IMR-90 (cell line): ENCODE measurements at regions not wholly inside any gene's neighbourhood (a gene's known extent, or its start where the extent isn't known, plus 50 kb on each side); places are given as distances from the start of the nearest gene placed in this dataset.

Experiments
- ATAC-seq: fragments of 200-7000 bp; cut with Tn5 transposase; 2 replicates; pipeline ENCODE4 v1.9.1; 2020; ENCODE audit warnings: low read depth, mild to moderate bottlenecking, moderate library complexity
- BruUV-seq: library from RNA; stranded (reverse); fragments of 400-500 nt; replicated peaks from 2 replicates; lab custom pipeline; 2021; lab: Mats Ljungman, UMichigan
- CTCF ChIA-PET: fragments of 300-600 bp; formaldehyde crosslinking; extraction: SDS; loops from one replicate; lab custom pipeline; 2021; ENCODE audit warnings: antibody characterized with exemption; lab: Yijun Ruan, JAX
- POLR2A ChIA-PET: fragments of 300-600 bp; sonication (Branson Sonifier 250); formaldehyde crosslinking; loops from one replicate; lab custom pipeline; 2022; ENCODE audit warnings: antibody characterized with exemption; ENCODE audit not compliant: unreplicated experiment; lab: Charles Lee
- DNase-seq: peaks from one replicate; pipeline ENCODE4 v3.0.0; 2013
- H2AFZ ChIP-seq: replicated peaks from 2 replicates; pipeline ENCODE3; 2013; ENCODE audit warnings: low read length, mild to moderate bottlenecking; ENCODE audit not compliant: poor library complexity
- H2AK5ac ChIP-seq: 2 replicates; pipeline ENCODE4 v1.6.1; 2013; ENCODE audit warnings: low read depth, low read length, inconsistent platforms
- H2AK9ac ChIP-seq: replicated peaks from 2 replicates; pipeline ENCODE3; 2013; ENCODE audit warnings: mild to moderate bottlenecking, low read depth, low read length, moderate library complexity; ENCODE audit not compliant: poor library complexity
- H2BK120ac ChIP-seq: 2 replicates; pipeline ENCODE4 v1.6.1; 2013; ENCODE audit warnings: low read depth, low read length, inconsistent platforms
- H2BK15ac ChIP-seq: 3 replicates; pipeline ENCODE4 v1.6.1; 2013; ENCODE audit warnings: low read depth, low read length, inconsistent platforms
- H2BK20ac ChIP-seq: 2 replicates; pipeline ENCODE4 v1.6.1; 2013; ENCODE audit warnings: low read depth, mild to moderate bottlenecking, inconsistent platforms, low read length, moderate library complexity
- H2BK5ac ChIP-seq: 2 replicates; pipeline ENCODE4 v1.6.1; 2013; ENCODE audit warnings: mild to moderate bottlenecking, low read depth, low read length, inconsistent platforms; ENCODE audit not compliant: poor library complexity, severe bottlenecking
- H3K14ac ChIP-seq: replicated peaks from 2 replicates; pipeline ENCODE4 v1.6.1; 2013; ENCODE audit warnings: low read depth, low read length, inconsistent platforms
- H3K18ac ChIP-seq: 2 replicates; pipeline ENCODE4 v1.6.1; 2013; ENCODE audit warnings: low read depth, low read length, control low read depth
- H3K23ac ChIP-seq: 2 replicates; pipeline ENCODE4 v1.6.1; 2013; ENCODE audit warnings: low read depth, low read length, inconsistent platforms
- H3K27ac ChIP-seq: 2 replicates; pipeline ENCODE4 v1.5.1; 2013; ENCODE audit warnings: mild to moderate bottlenecking, control low read depth, low read length; ENCODE audit not compliant: insufficient read depth
- H3K27me3 ChIP-seq: 2 replicates; pipeline ENCODE4 v1.6.1; 2013; ENCODE audit warnings: low read length; ENCODE audit not compliant: control insufficient read depth, insufficient read depth
- H3K36me3 ChIP-seq: 2 replicates; pipeline ENCODE4 v1.6.1; 2013; ENCODE audit warnings: low read length, mixed read lengths; ENCODE audit not compliant: control insufficient read depth, insufficient read depth
- H3K4ac ChIP-seq: 2 replicates; pipeline ENCODE4 v1.6.1; 2013; ENCODE audit warnings: low read depth, low read length, inconsistent platforms
- H3K4me1 ChIP-seq: 2 replicates; pipeline ENCODE4 v1.6.1; 2013; ENCODE audit warnings: low read length, mixed read lengths; ENCODE audit not compliant: control insufficient read depth, insufficient read depth
- H3K4me2 ChIP-seq: 2 replicates; pipeline ENCODE4 v1.6.1; 2013; ENCODE audit warnings: low read depth, mild to moderate bottlenecking, control low read depth, low read length, moderate library complexity
- H3K4me3 ChIP-seq: 2 replicates; pipeline ENCODE4 v1.5.1; 2013; ENCODE audit warnings: low read depth, mild to moderate bottlenecking, control low read depth, low read length, moderate library complexity; ENCODE audit not compliant: insufficient read depth
- H3K56ac ChIP-seq: 2 replicates; pipeline ENCODE4 v1.6.1; 2013; ENCODE audit warnings: low read length, inconsistent platforms; ENCODE audit not compliant: insufficient read depth; ENCODE audit errors: extremely low read depth
- H3K79me1 ChIP-seq, 2 experiments: 2 replicates each; pipeline ENCODE4 v1.6.1; 2013; ENCODE audit warnings: low read length in 2 of 2, inconsistent platforms in 1 of 2, low read depth in 1 of 2
- H3K9ac ChIP-seq: 2 replicates; pipeline ENCODE4 v1.6.1; 2013; ENCODE audit warnings: low read depth, low read length, control low read depth
- H3K9me1 ChIP-seq: 2 replicates; pipeline ENCODE4 v1.6.1; 2013; ENCODE audit warnings: low read length, inconsistent platforms; ENCODE audit not compliant: insufficient read depth
- H3K9me3 ChIP-seq: 2 replicates; pipeline ENCODE4 v1.6.1; 2013; ENCODE audit warnings: low read length; ENCODE audit not compliant: control insufficient read depth, insufficient read depth
- H4K20me1 ChIP-seq: 2 replicates; pipeline ENCODE4 v1.6.1; 2013; ENCODE audit warnings: low read length, inconsistent platforms; ENCODE audit not compliant: insufficient read depth
- H4K5ac ChIP-seq: 2 replicates; pipeline ENCODE4 v1.6.1; 2013; ENCODE audit warnings: mild to moderate bottlenecking, low read depth, low read length, control low read depth
- H4K8ac ChIP-seq, 2 experiments: 2 replicates each; pipeline ENCODE4 v1.6.1; 2013; ENCODE audit warnings: low read depth in 2 of 2, low read length in 2 of 2, control low read depth in 1 of 2, inconsistent platforms in 1 of 2
- H4K91ac ChIP-seq: 2 replicates; pipeline ENCODE4 v1.6.1; 2013; ENCODE audit warnings: low read depth, low read length, inconsistent platforms; ENCODE audit not compliant: insufficient read depth
- BHLHE40 ChIP-seq: fragments of 150-350 bp; IDR thresholded peaks from 2 replicates; pipeline ENCODE4 v1.6.1; 2016; ENCODE audit warnings: mild to moderate bottlenecking, low read depth, low read length
- CEBPB ChIP-seq: IDR thresholded peaks from 2 replicates; pipeline ENCODE4 v1.6.1; 2012; ENCODE audit warnings: low read depth, low read length, improper control_type of control experiment
- FOS ChIP-seq: fragments of 150-350 bp; IDR thresholded peaks from 2 replicates; pipeline ENCODE4 v1.6.1; 2016; ENCODE audit warnings: low read depth, low read length
- MAFK ChIP-seq: IDR thresholded peaks from 2 replicates; pipeline ENCODE4 v1.6.1; 2012; ENCODE audit warnings: low read depth, low read length, improper control_type of control experiment
- MXI1 ChIP-seq: IDR thresholded peaks from 2 replicates; pipeline ENCODE4 v1.6.1; 2012; ENCODE audit warnings: low read depth, mild to moderate bottlenecking, low read length, moderate library complexity, borderline replicate concordance
- NFE2L2 ChIP-seq: fragments of 150-350 bp; IDR thresholded peaks from 2 replicates; pipeline ENCODE4 v1.6.1; 2016; ENCODE audit warnings: low read depth, mild to moderate bottlenecking, low read length
- POLR2A ChIP-seq: IDR thresholded peaks from 2 replicates; pipeline ENCODE4 v1.6.1; 2012; ENCODE audit warnings: mild to moderate bottlenecking, low read depth, low read length
- RAD21 ChIP-seq: IDR thresholded peaks from 2 replicates; pipeline ENCODE4 v1.6.1; 2012; ENCODE audit warnings: low read length, improper control_type of control experiment
- RCOR1 ChIP-seq: IDR thresholded peaks from 2 replicates; pipeline ENCODE4 v1.6.1; 2012; ENCODE audit warnings: mild to moderate bottlenecking, low read length, improper control_type of control experiment; ENCODE audit not compliant: insufficient replicate concordance
- SMC3 ChIP-seq: fragments of 150-350 bp; IDR thresholded peaks from 2 replicates; pipeline ENCODE4 v1.6.1; 2016; ENCODE audit warnings: low read depth, mild to moderate bottlenecking, antibody characterized with exemption, low read length, moderate library complexity
- USF2 ChIP-seq: fragments of 150-350 bp; IDR thresholded peaks from 2 replicates; pipeline ENCODE4 v1.6.1; 2017; ENCODE audit warnings: mild to moderate bottlenecking, antibody characterized with exemption, low read length, low read depth
- WGBS, 2 experiments: methylation state at CpG; one replicate each; pipeline versions ENCODE4 v1.1.5 to v1.1.7; 2013; ENCODE audit warnings: missing lambda C conversion rate in 2 of 2; ENCODE audit not compliant: insufficient read length in 1 of 2; ENCODE audit errors: extremely low coverage in 2 of 2; 5-methylcytosine and 5-hydroxymethylcytosine counted together
- dilution Hi-C: fragments of 300-500 bp; cut with HindIII; formaldehyde crosslinking; loops from one replicate; pipeline ENCODE4 v1.14.3; 2018; ENCODE audit warnings: low sequenced_read_pairs; ENCODE audit not compliant: unreplicated experiment
- in situ Hi-C: fragments of 300-500 bp; cut with MboI; formaldehyde crosslinking; loops from 3 replicates; pipeline ENCODE4 v1.14.3; 2019; ENCODE audit warnings: low sequenced_read_pairs, inconsistent platforms, mixed read lengths
- intact Hi-C: fragments of 100-400 bp; cut with micrococcal nuclease; formaldehyde crosslinking; loops from 2 replicates; pipeline ENCODE4 v1.10.0; 2022
- TF ChIP-seq, protein P1 (sequence below): conservative IDR thresholded peaks from 2 replicates; pipeline ENCODE4 v1.5.1; 2012; ENCODE audit warnings: mild to moderate bottlenecking, low read depth, low read length, improper control_type of control experiment
- TF ChIP-seq, protein P2 (sequence below): fragments of 150-350 bp; IDR thresholded peaks from 2 replicates; pipeline ENCODE4 v1.6.1; 2016; ENCODE audit warnings: low read depth, mild to moderate bottlenecking, low read length, moderate library complexity, borderline replicate concordance

DNA sequence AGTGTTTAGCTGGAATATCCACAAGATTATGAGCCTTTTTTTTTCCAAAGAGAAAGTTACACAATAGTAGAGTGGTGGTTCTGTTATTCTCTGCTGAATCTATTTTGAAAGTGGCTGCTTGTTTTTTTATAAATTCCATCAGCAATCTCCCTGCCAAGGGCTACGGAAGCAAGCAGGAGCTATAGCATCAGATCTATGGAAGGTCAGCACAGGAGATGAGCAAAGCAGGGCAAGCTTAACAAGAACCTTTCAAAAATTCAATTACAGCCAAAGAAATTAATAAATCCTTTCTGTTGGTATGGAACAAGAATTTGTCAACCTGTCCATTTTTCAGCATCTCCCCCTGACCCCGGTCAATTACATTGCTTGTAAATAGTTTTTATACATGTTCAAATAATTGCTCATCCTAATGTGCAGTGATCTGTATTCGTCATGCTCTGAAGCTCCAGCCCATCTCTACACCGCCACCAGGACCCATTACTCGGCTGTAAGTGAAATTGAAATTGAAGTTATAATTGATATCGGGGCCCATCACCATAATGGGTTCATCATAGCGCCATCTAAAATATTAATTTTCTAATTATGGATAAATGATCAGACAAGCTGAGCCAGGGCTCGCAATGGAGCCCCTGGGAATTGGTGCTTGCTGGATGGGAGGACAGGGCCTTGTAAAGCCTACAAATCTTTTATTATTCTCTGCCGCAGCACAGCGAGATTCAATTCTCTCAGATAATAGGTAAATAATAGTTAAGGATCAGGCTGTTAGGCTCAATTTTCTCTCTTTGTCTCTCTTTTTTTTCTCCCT lies 215.1 kb downstream of the ATG4C start:
- H2BK15ac ChIP-seq, result no peak overlapping the region
- TF ChIP-seq RAD21, result no peak
- no peak for TF ChIP-seq MXI1
- no peak for TF ChIP-seq MAFK
- no peak for TF ChIP-seq SMC3
- TF ChIP-seq, protein P1, sequence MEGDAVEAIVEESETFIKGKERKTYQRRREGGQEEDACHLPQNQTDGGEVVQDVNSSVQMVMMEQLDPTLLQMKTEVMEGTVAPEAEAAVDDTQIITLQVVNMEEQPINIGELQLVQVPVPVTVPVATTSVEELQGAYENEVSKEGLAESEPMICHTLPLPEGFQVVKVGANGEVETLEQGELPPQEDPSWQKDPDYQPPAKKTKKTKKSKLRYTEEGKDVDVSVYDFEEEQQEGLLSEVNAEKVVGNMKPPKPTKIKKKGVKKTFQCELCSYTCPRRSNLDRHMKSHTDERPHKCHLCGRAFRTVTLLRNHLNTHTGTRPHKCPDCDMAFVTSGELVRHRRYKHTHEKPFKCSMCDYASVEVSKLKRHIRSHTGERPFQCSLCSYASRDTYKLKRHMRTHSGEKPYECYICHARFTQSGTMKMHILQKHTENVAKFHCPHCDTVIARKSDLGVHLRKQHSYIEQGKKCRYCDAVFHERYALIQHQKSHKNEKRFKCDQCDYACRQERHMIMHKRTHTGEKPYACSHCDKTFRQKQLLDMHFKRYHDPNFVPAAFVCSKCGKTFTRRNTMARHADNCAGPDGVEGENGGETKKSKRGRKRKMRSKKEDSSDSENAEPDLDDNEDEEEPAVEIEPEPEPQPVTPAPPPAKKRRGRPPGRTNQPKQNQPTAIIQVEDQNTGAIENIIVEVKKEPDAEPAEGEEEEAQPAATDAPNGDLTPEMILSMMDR, result no peak
- no peak for TF ChIP-seq NFE2L2
- no peak for TF ChIP-seq POLR2A
- TF ChIP-seq, protein P2, sequence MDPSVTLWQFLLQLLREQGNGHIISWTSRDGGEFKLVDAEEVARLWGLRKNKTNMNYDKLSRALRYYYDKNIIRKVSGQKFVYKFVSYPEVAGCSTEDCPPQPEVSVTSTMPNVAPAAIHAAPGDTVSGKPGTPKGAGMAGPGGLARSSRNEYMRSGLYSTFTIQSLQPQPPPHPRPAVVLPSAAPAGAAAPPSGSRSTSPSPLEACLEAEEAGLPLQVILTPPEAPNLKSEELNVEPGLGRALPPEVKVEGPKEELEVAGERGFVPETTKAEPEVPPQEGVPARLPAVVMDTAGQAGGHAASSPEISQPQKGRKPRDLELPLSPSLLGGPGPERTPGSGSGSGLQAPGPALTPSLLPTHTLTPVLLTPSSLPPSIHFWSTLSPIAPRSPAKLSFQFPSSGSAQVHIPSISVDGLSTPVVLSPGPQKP, result no peak
- TF ChIP-seq RCOR1, result no peak
- TF ChIP-seq FOS, result no peak
- no peak for TF ChIP-seq CEBPB
- no peak for TF ChIP-seq USF2
- TF ChIP-seq BHLHE40, result no peak
- no peak overlapping the region for H3K56ac ChIP-seq
- H3K4ac ChIP-seq, result no peak overlapping the region
- H2BK20ac ChIP-seq, result no peak overlapping the region
- no peak overlapping the region for H3K23ac ChIP-seq
- ChIA-PET CTCF (interaction anchor here (1.0 kb wide), 1 partner anchor 157 kb away, joined by 3 read pairs; no protein-coding TSS in a partner anchor), POLR2A (no interaction called here)
- H4K5ac ChIP-seq, result no peak overlapping the region
- no peaks in the 10 kb centered on the region for H3K9me3 ChIP-seq
- no peak overlapping the region for H3K9ac ChIP-seq
- H3K36me3 ChIP-seq, result no peaks in the 10 kb centered on the region
- in situ Hi-C loops, result no loop called here
- no peaks in the 10 kb centered on the region; the same call in 1 of the 2 replicates for H3K9me1 ChIP-seq
- no peak overlapping the region for H3K14ac ChIP-seq
- peaks cover 3% of the 10 kb centered on the region for H3K27me3 ChIP-seq
- no peak overlapping the region for H3K18ac ChIP-seq
- H4K20me1 ChIP-seq, result no peaks in the 10 kb centered on the region
- H2AK9ac ChIP-seq, result no peak overlapping the region
- BruUV-seq, result no TSS peak
- H2AFZ ChIP-seq, result no peak overlapping the region
- H3K4me3 ChIP-seq, result no peak overlapping the region
- H4K8ac ChIP-seq, result no peak overlapping the region
- DNase-seq (no peak), ATAC-seq (no peak)
- intact Hi-C loops, result no loop called here
- H2BK5ac ChIP-seq, result no peak overlapping the region
- no CpG with 5 or more reads among the region's 10 CpGs for WGBS, 2 experiments
- H2BK120ac ChIP-seq, result no peak overlapping the region
- H3K79me1 ChIP-seq, result no peaks in the 10 kb centered on the region
- no peak overlapping the region for H3K27ac ChIP-seq
- H2AK5ac ChIP-seq, result no peak overlapping the region
- dilution Hi-C loops, result no loop called here
- H3K4me2 ChIP-seq, result no peak overlapping the region
- H4K91ac ChIP-seq, result no peak overlapping the region
- H3K4me1 ChIP-seq, result no peaks in the 10 kb centered on the region
